ENCODE measurements at regions not wholly inside any gene's neighbourhood (a gene's known extent, or its start where the extent isn't known, plus 50 kb on each side); places are given as distances from the start of the nearest gene placed in this dataset.
A peak's percentile ranks its signal among the peaks of the same experiment; 100 is the strongest.

DNA sequence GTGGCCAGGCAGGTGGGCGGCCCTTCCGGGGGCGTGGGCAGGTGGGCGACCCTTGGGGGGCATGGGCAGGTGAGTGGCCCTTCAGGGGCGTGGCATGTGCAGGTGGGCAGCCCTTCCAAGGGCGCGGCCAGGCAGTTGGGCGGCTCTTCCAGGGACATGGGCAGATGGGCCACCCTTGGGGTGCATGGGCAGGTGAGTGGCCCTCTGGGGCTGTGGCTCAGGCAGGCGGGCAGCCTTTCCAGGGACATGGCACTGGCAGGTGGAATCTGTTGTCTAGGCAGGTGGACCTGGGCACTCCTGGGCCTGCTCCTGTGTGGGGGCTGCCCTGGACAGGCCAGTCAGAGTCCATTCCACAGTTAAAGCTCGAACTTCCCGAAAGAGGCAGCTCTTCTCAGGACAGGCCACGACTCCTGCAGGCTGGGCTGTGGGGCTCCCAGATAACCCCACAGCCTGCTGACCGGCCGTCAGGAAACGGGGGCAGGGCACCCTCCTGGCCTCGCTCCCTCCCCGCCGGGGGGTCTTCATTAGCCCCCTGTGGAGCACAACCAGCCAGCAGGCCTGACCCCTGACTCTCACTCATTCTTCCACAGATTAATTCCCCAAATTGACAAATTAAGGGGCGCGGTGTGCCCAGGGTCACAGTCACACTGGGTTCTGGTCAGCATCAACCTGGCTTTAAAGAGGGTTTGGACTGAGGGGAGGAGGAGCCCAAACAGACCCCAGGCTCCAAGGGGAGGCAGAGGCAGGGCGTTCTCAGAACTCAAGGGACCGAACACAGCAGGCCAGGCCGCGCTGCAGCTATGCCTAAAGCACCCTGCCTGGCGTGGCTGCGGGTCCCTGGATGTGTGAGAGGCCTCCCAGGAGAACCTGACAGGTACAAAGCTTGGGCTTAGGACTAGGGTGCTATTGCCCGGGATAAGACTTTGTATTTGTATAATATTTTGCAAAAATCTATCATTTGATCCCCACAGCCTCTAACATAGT is 130.0 kb downstream of the DLL1 start:
- WGBS = 90% methylated on average over 27 of the region's 27 CpGs

DNA sequence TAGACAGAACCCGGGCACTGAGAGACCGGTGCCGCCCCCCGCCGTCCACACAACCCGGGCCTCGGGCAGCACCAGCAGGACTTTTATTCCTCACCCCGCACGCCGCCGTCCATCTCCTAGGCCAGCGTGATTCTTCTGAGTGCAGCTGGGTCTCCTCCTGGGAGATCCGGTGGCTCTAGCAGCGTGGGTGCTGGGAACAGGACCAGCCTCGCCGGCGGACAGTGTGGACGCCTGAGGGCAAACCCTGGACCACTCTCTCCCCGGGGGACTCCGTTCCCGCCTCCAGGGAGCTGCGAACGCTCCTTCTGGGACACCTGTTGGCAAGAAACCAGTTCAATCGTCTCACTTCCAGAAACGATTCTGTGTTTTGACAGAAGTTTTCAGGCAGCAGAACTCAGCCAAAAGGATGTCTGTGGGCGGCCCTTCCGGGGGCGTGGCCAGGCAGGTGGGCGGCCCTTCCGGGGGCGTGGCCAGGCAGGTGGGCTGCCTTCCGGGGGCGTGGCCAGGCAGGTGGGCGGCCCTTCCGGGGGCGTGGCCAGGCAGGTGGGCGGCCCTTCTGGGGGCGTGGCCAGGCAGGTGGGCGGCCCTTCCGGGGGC is 130.7 kb downstream of the DLL1 start:
- H3K4me3 ChIP-seq (ENCODE audit: low read depth, low read length) = no peak overlapping the region
- H3K4me1 ChIP-seq (ENCODE audit: insufficient read depth) = no peaks in the 10 kb centered on the region
- no peak overlapping the region for H3K27ac ChIP-seq (ENCODE audit: low read depth)
- WGBS = 92% methylated on average over 40 of the region's 40 CpGs
- DNase-seq (ENCODE audit: extremely low spot score) = no peak
- H3K36me3 ChIP-seq (ENCODE audit: insufficient read depth) = no peaks in the 10 kb centered on the region

More for the DNA sequence above, 130.0 kb downstream of the DLL1 start:
- Histone ChIP-seq H3K36me3 (ENCODE audit: insufficient read depth) (no peaks in the 10 kb centered on the region), H3K4me1 (ENCODE audit: insufficient read depth) (no peaks in the 10 kb centered on the region), H3K4me3 (ENCODE audit: low read depth, low read length) (no peak overlapping the region), H3K27ac (ENCODE audit: low read depth) (no peak overlapping the region)
- no peak for DNase-seq (ENCODE audit: extremely low spot score)

DNA sequence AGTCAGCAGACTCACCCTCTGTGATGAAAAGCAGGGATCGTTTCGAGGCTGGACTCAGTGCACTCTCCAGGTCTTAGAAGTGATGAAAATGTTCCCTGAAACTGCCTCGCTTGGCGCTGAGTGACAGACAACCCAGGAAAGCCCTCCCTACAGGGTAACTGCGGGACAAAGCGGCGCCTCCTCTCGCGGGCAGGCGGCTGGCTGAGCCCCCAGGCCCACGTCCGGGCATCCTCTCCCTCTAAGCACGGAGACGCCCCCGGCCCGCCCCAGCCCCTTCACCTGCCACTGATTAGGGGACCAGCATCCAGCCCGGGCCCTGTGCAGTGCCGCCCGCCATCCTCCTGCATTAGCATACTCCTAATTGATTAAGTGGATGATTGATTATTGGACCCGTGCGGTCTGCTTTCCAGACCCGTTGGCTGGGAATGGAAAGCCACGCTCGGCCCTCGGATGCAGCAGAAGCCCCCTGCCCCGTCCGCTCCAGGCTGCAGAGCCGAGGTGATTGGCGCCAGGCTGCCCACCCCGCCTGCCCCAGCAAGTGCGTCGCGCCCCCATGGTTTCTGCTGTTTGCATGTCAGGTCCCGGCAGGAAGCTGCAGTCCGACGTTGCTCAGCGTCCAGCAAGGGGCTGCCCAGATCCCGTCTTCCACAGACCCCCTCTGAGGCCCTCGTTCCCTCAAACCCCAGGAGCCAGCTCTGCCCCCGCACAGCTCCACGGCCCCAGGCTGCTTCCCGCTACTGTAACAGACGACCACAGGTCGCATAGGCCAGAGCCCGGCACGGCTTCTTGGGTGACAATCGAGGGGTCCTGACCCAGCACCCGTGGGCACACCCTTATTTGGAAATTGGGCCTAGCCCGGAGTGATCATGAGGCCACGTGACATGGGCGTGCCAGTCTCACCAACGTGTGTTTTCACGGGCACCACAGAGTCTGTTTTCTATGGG is 131.6 kb downstream of the DLL1 start:
- no peak for DNase-seq (ENCODE audit: extremely low spot score)
- no peak overlapping the region for H3K27ac ChIP-seq (ENCODE audit: low read depth)
- no peaks in the 10 kb centered on the region for H3K4me1 ChIP-seq (ENCODE audit: insufficient read depth)
- 89% methylated on average over 53 of the region's 53 CpGs for WGBS
- H3K36me3 ChIP-seq (ENCODE audit: insufficient read depth) = no peaks in the 10 kb centered on the region
- no peak overlapping the region for H3K4me3 ChIP-seq (ENCODE audit: low read depth, low read length)

DNA sequence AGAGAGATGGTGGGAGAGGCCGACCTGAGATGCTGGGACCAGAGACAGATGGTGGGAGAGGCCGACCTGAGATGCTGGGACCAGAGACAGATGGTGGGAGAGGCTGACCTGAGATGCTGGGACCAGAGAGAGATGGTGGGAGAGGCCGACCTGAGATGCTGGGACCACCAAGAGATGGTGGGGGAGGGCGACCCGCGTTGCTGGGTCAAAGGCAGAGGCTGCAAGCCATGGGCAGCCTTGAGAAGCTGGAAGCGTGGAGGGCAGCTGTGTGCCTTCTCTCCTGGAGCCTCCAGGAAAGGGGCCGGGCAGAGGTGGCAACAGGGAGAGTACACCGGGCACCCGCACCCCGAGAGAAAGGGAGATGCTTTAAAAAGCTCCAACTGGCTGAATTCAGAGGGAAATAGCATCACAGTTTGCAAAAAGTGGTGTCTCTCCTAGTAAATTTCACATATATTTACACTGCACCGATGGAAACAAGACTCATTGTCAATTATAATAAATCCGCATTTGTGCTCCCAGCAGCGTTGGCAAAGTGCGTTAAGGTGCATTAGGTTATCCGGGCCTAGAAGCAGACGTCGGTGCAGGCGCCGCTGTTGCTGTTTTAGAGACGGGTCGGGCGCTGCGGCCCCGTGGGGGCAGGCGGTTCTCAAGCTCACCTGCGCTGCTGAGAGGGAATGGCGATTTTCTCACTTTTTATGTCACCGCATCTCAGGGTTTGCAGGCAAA is 132.4 kb downstream of the DLL1 start:
- Histone ChIP-seq H3K36me3 (ENCODE audit: insufficient read depth) (no peaks in the 10 kb centered on the region), H3K4me3 (ENCODE audit: low read depth, low read length) (no peak overlapping the region), H3K4me1 (ENCODE audit: insufficient read depth) (no peaks in the 10 kb centered on the region), H3K27ac (ENCODE audit: low read depth) (no peak overlapping the region)
- no peak for DNase-seq (ENCODE audit: extremely low spot score)
- WGBS = 90% methylated on average over 29 of the region's 29 CpGs

DNA sequence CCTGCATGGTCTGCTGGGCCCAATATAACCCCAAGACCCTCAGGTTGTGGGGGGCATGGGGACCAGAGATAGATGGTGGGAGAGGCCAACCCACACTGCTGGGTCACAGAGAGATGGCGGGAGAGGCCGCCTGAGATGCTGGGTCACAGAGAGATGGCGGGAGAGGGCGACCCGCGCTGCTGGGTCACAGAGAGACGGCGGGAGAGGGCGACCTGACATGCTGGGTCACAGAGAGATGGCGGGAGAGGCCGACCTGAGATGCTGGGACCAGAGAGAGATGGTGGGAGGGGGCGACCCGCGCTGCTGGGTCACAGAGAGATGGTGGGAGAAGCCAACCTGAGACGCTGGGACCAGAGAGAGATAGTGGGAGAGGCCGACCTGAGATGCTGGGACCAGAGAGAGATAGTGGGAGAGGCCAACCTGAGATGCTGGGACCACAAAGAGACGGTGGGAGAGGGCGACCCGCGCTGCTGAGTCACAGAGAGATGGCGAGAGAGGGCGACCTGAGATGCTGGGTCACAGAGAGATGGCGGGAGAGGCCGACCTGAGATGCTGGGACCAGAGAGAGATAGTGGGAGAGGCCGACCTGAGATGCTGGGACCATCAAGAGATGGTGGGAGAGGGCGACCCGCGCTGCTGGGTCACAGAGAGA is 133.2 kb downstream of the DLL1 start:
- WGBS = 96% methylated on average over 28 of the region's 28 CpGs

DNA sequence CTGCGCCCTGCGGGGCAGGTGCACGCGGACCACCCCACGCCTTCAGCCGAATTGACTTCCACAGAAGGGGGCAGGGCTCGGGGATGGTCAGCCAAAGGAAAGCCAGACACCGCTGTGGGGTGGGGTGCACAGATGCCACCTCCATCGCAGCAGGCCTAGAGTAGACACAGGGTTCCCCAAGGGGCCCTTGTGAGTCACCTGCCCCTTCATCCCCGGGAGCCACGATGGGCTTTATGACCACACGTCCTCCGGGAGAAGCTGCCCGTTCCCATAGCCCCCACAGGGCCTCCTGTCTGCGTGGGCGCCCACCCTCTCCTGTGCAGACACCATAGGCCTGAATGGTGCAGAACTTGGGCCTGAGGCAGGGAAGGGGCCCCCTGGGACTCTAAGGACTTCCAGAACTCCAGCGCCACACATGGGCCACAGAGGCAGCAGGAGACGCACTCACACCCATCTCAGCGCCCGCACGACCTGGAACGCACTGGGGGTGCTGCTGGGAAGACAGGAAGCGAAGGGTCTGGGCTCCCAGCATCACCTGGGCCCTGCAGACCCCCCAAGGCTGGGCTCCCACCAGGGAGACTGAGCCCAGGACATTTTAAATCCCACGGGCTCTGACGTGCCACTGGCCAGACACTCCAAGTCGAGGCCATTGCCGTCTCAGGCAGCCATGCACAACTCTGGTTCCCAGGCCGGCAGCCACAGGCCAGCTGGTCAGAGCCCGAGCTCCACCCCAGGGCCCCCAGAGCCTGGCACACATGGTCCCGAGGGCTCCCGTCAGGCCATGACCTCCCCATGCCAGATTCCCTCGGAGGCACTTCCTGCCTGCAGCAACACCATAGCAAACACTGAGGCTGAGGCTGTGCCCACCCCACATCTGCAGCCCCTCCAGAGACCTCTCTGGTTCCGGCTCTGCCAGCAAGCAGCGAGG is 134.2 kb downstream of the DLL1 start:
- Histone ChIP-seq H3K27ac (ENCODE audit: low read depth) (no peak overlapping the region), H3K4me1 (ENCODE audit: insufficient read depth) (no peaks in the 10 kb centered on the region), H3K36me3 (ENCODE audit: insufficient read depth) (no peaks in the 10 kb centered on the region), H3K4me3 (ENCODE audit: low read depth, low read length) (no peak overlapping the region)
- no peak for DNase-seq (ENCODE audit: extremely low spot score)
- 91% methylated on average over 34 of the region's 34 CpGs for WGBS

More for the DNA sequence above, 133.2 kb downstream of the DLL1 start:
- Histone ChIP-seq H3K27ac (ENCODE audit: low read depth) (no peak overlapping the region), H3K4me3 (ENCODE audit: low read depth, low read length) (no peak overlapping the region), H3K4me1 (ENCODE audit: insufficient read depth) (no peaks in the 10 kb centered on the region), H3K36me3 (ENCODE audit: insufficient read depth) (no peaks in the 10 kb centered on the region)
- DNase-seq (ENCODE audit: extremely low spot score) = no peak

DNA sequence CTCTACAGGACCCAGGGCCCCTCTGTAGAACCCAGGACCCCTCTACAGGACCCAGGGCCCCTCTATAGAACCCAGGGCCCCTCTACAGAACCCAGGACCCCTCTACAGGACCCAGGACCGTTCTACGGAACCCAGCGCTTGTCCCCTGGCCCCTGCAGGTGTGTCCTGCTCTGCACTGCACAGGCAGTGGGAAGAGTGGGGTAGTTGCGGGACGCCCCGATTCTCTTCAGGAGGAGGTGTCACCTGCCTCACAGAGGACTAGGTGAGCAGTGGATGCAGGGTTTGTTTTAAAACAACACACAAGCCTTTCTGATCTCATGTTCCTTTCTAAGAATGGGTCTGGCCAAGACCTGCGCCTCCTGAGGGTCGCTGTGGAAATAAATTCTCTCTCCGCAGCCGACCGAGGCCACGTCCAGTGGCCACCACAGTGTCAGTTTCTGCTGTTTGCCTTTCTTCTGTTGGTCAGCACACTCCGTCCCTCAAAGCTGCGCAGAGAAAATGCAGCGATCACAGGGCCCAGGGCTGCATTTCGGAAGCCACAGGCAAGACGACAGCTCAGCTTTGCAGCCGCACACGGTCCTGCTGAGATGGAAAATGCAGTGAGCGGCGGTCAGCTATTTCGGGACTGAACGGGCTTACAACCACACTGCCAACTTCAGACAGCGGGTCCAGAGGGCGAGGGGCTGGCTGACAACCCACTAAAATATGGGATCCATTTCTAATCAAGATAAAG is 135.2 kb downstream of the DLL1 start:
- Histone ChIP-seq H3K4me1 (ENCODE audit: insufficient read depth) (no peaks in the 10 kb centered on the region), H3K4me3 (ENCODE audit: low read depth, low read length) (no peak overlapping the region), H3K27ac (ENCODE audit: low read depth) (no peak overlapping the region), H3K36me3 (ENCODE audit: insufficient read depth) (no peaks in the 10 kb centered on the region)
- DNase-seq (ENCODE audit: extremely low spot score) = no peak
- 93% methylated on average over 25 of the region's 25 CpGs for WGBS

DNA sequence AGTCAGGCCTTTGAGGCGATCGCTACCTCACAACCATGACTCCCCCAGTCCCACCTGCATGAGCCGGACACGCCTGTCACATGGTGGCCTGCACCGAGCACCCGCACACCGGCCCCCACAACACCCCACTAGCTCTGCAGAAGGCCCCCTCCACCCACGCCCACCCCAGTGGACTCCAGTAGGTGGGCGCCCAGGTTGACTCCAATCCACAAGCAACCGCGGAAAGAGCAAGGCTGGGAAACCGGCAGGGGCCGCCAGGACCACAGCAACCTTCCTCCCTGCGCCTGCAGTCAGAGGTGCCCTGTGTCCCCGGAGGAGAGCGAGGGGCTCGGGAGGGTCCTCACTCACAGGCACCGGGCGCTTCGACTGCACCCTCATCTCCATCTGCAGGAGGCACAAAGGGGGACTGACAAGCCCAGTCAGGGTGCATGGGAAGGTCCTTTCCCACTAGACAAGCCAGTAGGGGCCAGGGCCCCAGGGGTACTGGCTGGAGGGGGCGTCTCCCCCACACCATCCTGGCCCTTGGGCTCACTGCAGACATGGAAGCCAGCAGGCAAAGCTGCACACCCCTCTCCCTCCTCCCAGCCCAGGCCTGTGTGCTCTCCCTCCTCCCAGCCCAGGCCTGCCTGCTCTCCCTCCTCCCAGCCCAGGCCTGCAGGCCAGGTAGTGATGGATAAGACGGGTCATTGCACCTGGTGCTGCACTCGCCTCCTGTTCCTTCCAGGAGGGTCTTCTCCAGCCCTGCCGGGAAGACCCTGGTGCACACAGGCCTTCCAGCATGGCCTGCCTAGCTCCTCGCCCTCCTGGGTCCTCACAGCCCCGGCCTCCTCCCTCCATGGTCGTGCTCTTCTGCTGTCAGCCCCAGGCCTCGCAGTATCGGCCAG is 137.2 kb downstream of the DLL1 start:
- Histone ChIP-seq H3K36me3 (ENCODE audit: insufficient read depth) (no peaks in the 10 kb centered on the region), H3K27ac (ENCODE audit: low read depth) (no peak overlapping the region), H3K4me3 (ENCODE audit: low read depth, low read length) (no peak overlapping the region), H3K4me1 (ENCODE audit: insufficient read depth) (no peaks in the 10 kb centered on the region)
- no peak for DNase-seq (ENCODE audit: extremely low spot score)
- WGBS = 92% methylated on average over 29 of the region's 29 CpGs

DNA sequence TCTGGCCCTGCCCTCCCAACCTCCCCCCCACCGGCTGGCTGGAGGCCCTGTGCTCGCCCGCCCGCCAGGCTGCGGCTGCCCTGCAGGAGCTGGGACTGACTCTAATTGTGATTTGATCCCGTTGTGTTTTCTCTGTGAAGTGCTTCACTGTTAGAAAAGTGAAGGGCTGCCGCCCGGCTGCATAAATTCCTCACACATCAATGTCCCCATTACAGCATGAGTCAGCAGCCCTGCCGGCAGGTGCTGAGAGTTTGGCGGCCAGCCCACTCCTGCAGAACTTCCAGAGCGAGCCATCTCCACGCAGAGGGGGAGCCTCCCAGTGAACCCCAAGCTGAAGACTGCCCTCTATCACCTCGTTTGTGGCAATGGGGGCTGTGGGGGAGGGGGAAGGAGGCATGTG is 137.9 kb downstream of the DLL1 start:
- Histone ChIP-seq H3K4me1 (ENCODE audit: insufficient read depth) (no peaks in the 10 kb centered on the region), H3K27ac (ENCODE audit: low read depth) (no peak overlapping the region), H3K36me3 (ENCODE audit: insufficient read depth) (no peaks in the 10 kb centered on the region), H3K4me3 (ENCODE audit: low read depth, low read length) (no peak overlapping the region)
- no peak for DNase-seq (ENCODE audit: extremely low spot score)
- WGBS = 35% methylated on average over 13 of the region's 13 CpGs

DNA sequence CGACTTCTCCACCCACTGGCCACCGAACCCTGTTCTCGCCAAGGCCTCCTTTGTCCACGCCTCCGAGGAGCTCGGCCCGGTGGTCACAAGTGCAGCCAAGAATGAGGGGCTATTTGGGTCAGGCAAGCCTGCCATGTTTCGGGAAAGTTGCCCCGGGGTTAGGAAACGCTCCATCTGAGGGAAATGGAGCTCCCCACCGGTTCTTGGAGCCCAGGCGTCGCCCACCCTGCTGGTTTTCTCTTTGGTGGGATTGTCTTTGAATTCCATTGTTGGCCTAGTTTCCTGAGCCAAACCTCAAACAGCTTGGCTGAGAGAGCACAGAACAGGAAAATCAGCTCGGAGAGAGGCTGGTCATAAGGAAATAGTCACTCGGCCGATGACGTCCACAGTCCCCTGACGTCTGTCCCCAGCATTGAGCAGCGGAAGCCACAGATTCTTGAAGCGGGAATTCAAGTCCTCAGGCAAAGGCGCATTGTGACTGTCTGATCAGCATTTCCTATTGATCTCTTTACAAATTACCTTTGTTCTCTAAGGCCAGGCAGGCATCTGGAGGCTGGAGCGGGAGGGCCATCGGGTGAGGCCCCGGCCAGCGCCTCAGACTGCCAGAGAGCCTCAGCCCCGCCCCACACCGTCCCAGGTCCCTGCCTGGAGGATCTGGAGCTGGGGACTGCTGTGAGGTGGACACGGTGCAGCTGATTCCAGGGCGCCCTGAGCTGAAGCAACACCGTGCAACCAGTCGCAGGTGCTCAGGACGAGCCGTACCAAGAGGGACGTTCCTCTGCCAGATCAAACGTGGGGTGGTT is 138.6 kb downstream of the DLL1 start:
- peak; percentile 32 for DNase-seq (ENCODE audit: extremely low spot score)
- Histone ChIP-seq H3K27ac (ENCODE audit: low read depth) (no peak overlapping the region), H3K4me3 (ENCODE audit: low read depth, low read length) (no peak overlapping the region), H3K4me1 (ENCODE audit: insufficient read depth) (no peaks in the 10 kb centered on the region), H3K36me3 (ENCODE audit: insufficient read depth) (no peaks in the 10 kb centered on the region)
- 70% methylated on average over 35 of the region's 35 CpGs for WGBS

All from urinary bladder (tissue), 3 donors.